Lower leg skin (tissue), 4 donors: ENCODE measurements at regions not wholly inside any gene's neighbourhood (a gene's known extent, or its start where the extent isn't known, plus 50 kb on each side); places are given as distances from the start of the nearest gene placed in this dataset.
"Not testable (repeated sequence)": the region's sequence is repeated elsewhere in the genome, so short reads cannot be mapped to it uniquely, and the experiment has no call there.

Experiments
- DNase-seq, 2 donors: peaks; one replicate each; pipeline ENCODE4 v3.0.0-alpha.2; 2019; ENCODE audit warnings: low spot score in 2 of 2
- H3K4me3 ChIP-seq: fragments of 200-600 bp; sonication (generic); 2 replicates; pipeline ENCODE4 v1.5.1; 2017; ENCODE audit warnings: mild to moderate bottlenecking, low read depth; ENCODE audit not compliant: poor library complexity, severe bottlenecking
- POLR2A ChIP-seq, 2 donors: fragments of 450-650 bp; IDR thresholded peaks; one replicate each; pipeline ENCODE4 v1.6.1; 2016 to 2017; ENCODE audit warnings: antibody characterized with exemption in 2 of 2, mild to moderate bottlenecking in 1 of 2, moderate library complexity in 1 of 2
- WGBS, 2 donors: methylation state at CpG; one replicate each; pipeline ENCODE4 v1.1.5; 2018; 5-methylcytosine and 5-hydroxymethylcytosine counted together
- intact Hi-C: fragments of 100-400 bp; cut with DNase I; formaldehyde crosslinking; loops from one replicate; pipeline ENCODE4 v1.15.0; 2023; ENCODE audit warnings: low total_unique reads
- TF ChIP-seq, protein P1 (sequence below), 3 donors: fragments of 450-650 bp; IDR thresholded peaks; one replicate each; pipeline ENCODE4 v1.5.1; 2016; ENCODE audit warnings: antibody characterized with exemption in 3 of 3, mild to moderate bottlenecking in 3 of 3, moderate library complexity in 2 of 3

DNA sequence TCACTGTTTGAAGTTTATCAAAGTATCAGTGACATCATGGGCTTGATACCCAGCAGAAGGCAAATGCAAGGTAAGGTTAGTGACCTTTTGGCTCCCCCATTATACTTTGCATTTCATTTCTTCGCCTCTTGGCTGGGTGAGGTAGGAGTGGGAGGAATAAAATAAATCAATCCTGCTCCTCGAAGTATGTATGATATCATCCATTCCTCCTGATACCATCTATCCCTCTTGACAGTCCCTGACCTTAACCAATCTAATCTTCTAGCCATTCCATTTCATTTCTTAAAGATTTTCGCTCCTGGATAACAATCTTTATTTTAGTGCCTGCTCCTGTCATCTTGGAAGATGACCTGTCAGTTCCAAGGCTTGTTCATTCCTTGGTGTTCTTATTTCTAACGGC, 1083.3 kb downstream of the NXPH1 start:
- WGBS, 2 donors = 53 to 58% methylated on average over 4 of the region's 4 CpGs
- TF ChIP-seq, protein P1, sequence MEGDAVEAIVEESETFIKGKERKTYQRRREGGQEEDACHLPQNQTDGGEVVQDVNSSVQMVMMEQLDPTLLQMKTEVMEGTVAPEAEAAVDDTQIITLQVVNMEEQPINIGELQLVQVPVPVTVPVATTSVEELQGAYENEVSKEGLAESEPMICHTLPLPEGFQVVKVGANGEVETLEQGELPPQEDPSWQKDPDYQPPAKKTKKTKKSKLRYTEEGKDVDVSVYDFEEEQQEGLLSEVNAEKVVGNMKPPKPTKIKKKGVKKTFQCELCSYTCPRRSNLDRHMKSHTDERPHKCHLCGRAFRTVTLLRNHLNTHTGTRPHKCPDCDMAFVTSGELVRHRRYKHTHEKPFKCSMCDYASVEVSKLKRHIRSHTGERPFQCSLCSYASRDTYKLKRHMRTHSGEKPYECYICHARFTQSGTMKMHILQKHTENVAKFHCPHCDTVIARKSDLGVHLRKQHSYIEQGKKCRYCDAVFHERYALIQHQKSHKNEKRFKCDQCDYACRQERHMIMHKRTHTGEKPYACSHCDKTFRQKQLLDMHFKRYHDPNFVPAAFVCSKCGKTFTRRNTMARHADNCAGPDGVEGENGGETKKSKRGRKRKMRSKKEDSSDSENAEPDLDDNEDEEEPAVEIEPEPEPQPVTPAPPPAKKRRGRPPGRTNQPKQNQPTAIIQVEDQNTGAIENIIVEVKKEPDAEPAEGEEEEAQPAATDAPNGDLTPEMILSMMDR (IDR thresholded peaks at IDR 0.05) = no peak
- no peak for TF ChIP-seq POLR2A (IDR thresholded peaks at IDR 0.05)
- H3K4me3 ChIP-seq = no peak overlapping the region
- no peak for DNase-seq
- intact Hi-C loops = no loop called here

DNA sequence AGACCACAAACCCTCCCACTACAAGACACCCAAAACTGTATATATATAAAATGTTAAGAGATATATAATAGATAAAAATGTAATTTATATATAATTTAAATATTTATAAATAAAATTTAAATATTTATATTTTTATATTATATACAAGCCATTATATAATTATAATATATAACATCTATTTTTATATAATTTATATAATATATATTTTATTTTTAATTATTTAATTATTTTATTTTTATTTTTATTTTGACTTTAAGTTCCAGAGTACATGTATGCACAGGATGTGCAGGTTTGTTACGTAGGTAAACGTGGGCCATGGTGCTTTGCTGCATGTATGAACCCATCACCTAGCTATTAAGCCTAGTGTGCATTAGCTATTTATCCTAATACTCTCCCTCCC, 1090.2 kb downstream of the NXPH1 start:
- TF ChIP-seq, protein P1 (IDR thresholded peaks at IDR 0.05) = no peak
- TF ChIP-seq POLR2A (IDR thresholded peaks at IDR 0.05) = no peak
- intact Hi-C loops = no loop called here
- H3K4me3 ChIP-seq = no peak overlapping the region
- WGBS, 2 donors = 92 to 100% methylated on average over 2 of the region's 2 CpGs
- no peak for DNase-seq

DNA sequence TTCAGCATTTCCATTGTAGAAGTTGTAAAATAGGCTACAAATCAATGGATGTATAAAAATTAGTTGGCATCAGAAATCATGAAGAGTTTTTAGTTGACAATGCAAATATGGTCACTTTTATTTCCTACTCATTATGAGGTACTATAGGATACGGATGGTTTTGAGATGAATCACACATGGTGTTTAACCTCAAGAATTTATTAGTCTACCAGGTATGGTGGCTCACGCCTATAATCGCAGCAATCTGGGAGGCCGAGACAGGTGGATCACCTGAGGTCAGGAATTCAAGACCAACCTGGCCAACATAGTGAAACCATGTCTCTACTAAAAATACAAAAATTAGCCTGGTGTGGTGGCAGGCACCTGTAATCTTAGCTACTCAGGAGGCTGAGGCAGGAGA, 1119.0 kb downstream of the NXPH1 start:
- DNase-seq, intact Hi-C loops, H3K4me3 ChIP-seq: not testable (repeated sequence)
- WGBS, 2 donors = 87 to 91% methylated on average over 4 of the region's 4 CpGs

DNA sequence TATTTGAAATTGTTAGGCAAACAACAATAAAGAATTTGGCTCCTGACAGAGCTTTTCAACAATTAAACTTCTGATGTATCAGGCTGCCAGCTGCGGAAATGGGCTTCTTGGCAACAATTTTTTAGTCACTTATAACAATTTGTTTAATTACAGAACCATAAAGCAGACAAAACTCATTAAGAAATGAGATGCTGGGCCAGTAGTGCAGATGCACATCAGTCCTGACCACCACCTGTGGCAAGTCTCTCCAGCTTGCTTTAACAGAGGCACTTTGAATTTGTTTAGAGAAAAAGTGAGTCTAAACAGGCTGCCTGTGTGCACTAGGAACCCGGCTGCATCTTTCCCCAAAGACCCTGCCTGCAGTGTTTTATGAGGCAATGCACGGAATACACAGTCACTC, 1124.4 kb downstream of the NXPH1 start:
- DNase-seq = no peak
- no peak overlapping the region for H3K4me3 ChIP-seq
- TF ChIP-seq POLR2A (IDR thresholded peaks at IDR 0.05) = no peak
- TF ChIP-seq, protein P1 (IDR thresholded peaks at IDR 0.05) = no peak
- intact Hi-C loops = no loop called here
- WGBS, 2 donors = 34 to 63% methylated on average over 3 of the region's 3 CpGs

DNA sequence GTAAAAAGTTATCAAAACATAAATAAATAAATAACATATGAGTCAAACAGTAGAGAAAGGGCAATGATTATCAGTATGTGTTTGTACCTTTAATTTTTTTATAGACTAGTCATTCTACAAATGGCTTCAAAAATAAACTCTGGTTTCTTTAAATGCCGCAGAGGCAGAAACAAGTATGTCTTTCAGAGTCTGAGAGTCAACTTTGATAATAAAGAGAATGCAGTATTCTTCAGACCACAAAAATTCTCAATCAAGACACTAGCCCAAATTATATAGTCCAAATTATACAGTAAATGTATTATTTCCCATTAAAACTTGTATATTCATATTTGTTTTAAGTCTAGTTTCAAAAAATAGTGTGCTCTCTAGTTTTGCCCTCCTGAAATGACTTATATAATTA, 1142.3 kb downstream of the NXPH1 start:
- no peak for DNase-seq
- intact Hi-C loops = no loop called here
- no peak for TF ChIP-seq POLR2A (IDR thresholded peaks at IDR 0.05)
- TF ChIP-seq, protein P1 (IDR thresholded peaks at IDR 0.05) = no peak
- 90% methylated on average over 1 of the region's 1 CpG for WGBS, 2 donors
- no peak overlapping the region for H3K4me3 ChIP-seq

DNA sequence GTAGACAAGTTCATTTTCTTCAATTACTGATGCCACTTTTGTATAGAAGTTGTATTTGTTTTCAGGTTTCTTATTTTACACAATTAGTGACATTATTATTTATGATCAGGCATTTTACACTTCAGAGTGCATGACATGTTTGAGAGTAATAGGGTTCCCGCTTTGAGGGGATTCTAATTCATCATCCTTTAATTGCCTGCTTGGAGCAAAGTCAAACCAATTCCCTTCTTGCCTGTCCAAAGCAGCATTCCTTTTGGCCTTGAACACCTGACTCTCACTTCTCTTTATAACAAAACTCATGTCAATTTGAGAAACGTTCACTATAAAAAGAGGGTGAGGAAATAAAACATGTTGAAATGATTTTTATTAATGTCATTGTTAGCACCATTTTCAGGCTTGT, 1149.4 kb downstream of the NXPH1 start:
- 33 to 34% methylated on average over 2 of the region's 2 CpGs for WGBS, 2 donors
- no peak for TF ChIP-seq POLR2A (IDR thresholded peaks at IDR 0.05)
- TF ChIP-seq, protein P1 (IDR thresholded peaks at IDR 0.05) = no peak
- intact Hi-C loops = no loop called here
- no peak for DNase-seq
- H3K4me3 ChIP-seq = no peak overlapping the region
